GM23338 (cell line): ENCODE measurements at regions not wholly inside any gene's neighbourhood (a gene's known extent, or its start where the extent isn't known, plus 50 kb on each side); places are given as distances from the start of the nearest gene placed in this dataset.

ENCODE experiments used
- ATAC-seq: fragments of 200-7000 bp; cut with Tn5 transposase; 3 replicates; pipeline ENCODE4 v1.9.1; 2020
- DNase-seq: peaks from one replicate; pipeline ENCODE4 v3.0.0-alpha.2; 2015; ENCODE audit warnings: low spot score
- H2AFZ ChIP-seq: fragments of 200-600 bp; sonication (generic); 2 replicates; pipeline ENCODE4 v1.8.0; 2016; ENCODE audit warnings: antibody characterized with exemption, mild to moderate bottlenecking, moderate library complexity
- H3F3A ChIP-seq: fragments of 200-600 bp; sonication (generic); replicated peaks from 2 replicates; pipeline ENCODE4 v1.8.0; 2017; ENCODE audit warnings: antibody characterized with exemption, mixed run types, low read depth
- H3K27ac ChIP-seq: fragments of 200-600 bp; sonication (generic); 2 replicates; pipeline ENCODE4 v1.6.1; 2016; ENCODE audit warnings: low read depth
- H3K27me3 ChIP-seq: fragments of 200-600 bp; sonication (generic); 2 replicates; pipeline ENCODE4 v1.8.0; 2016; ENCODE audit warnings: mild to moderate bottlenecking, mixed run types, moderate library complexity; ENCODE audit not compliant: insufficient read depth
- H3K36me3 ChIP-seq: fragments of 200-600 bp; sonication (generic); 2 replicates; pipeline ENCODE4 v1.8.0; 2016; ENCODE audit warnings: mild to moderate bottlenecking; ENCODE audit not compliant: insufficient read depth
- H3K4me1 ChIP-seq: fragments of 200-600 bp; sonication (generic); 2 replicates; pipeline ENCODE4 v1.8.0; 2016; ENCODE audit warnings: mild to moderate bottlenecking, moderate library complexity; ENCODE audit not compliant: insufficient read depth
- H3K4me2 ChIP-seq: fragments of 200-600 bp; sonication (generic); 2 replicates; pipeline ENCODE4 v1.7.1; 2017; ENCODE audit warnings: mixed run types
- H3K4me3 ChIP-seq: fragments of 200-600 bp; sonication (generic); 2 replicates; pipeline ENCODE4 v1.6.1; 2016; ENCODE audit warnings: mixed run types
- H3K79me2 ChIP-seq: fragments of 200-600 bp; sonication (generic); replicated peaks from 2 replicates; pipeline ENCODE4 v1.8.0; 2017; ENCODE audit warnings: mild to moderate bottlenecking; ENCODE audit not compliant: insufficient read depth
- H3K9me2 ChIP-seq: fragments of 200-600 bp; sonication (generic); 2 replicates; pipeline ENCODE4 v1.8.0; 2017; ENCODE audit not compliant: insufficient read depth
- H4K20me1 ChIP-seq: fragments of 200-600 bp; sonication (generic); replicated peaks from 2 replicates; pipeline ENCODE4 v1.8.0; 2017; ENCODE audit warnings: mild to moderate bottlenecking; ENCODE audit not compliant: insufficient read depth
- H3K27ac Mint-ChIP-seq: 2 replicates; pipeline ENCODE4 v1.8.0; 2020; ENCODE audit warnings: inconsistent platforms, mild to moderate bottlenecking, moderate library complexity, mixed read lengths
- H3K27me3 Mint-ChIP-seq: 3 replicates; pipeline ENCODE4 v1.8.0; 2022; ENCODE audit warnings: low read depth, mild to moderate bottlenecking, moderate library complexity, mixed read lengths, inconsistent platforms; ENCODE audit not compliant: insufficient read depth, poor library complexity
- H3K36me3 Mint-ChIP-seq: 3 replicates; pipeline ENCODE4 v1.8.0; 2021; ENCODE audit warnings: low read depth, mild to moderate bottlenecking, inconsistent platforms, moderate library complexity, mixed read lengths
- H3K4me1 Mint-ChIP-seq: 3 replicates; pipeline ENCODE4 v1.8.0; 2020; ENCODE audit warnings: mild to moderate bottlenecking, inconsistent platforms, mixed read lengths
- H3K4me3 Mint-ChIP-seq: 3 replicates; pipeline ENCODE4 v1.8.0; 2021; ENCODE audit warnings: moderate library complexity, mild to moderate bottlenecking, inconsistent platforms, mixed read lengths
- H3K9me3 Mint-ChIP-seq: 3 replicates; pipeline ENCODE4 v1.8.0; 2020; ENCODE audit warnings: moderate library complexity, mild to moderate bottlenecking, inconsistent platforms, mixed read lengths
- CREB1 ChIP-seq: fragments of 250-450 bp; sonication (Bioruptor Pico); IDR thresholded peaks from 2 replicates; pipeline ENCODE4 v1.5.0; 2020; ENCODE audit warnings: low read depth, mild to moderate bottlenecking, moderate library complexity
- CTCF ChIP-seq, 2 experiments: fragments of 200-600 bp in 1 of 2; sonication (generic) in 1 of 2; conservative IDR thresholded peaks; 2 replicates each; pipeline versions ENCODE4 v1.5.1 to v1.6.1; 2016 to 2017; ENCODE audit warnings: antibody characterized with exemption in 2 of 2, low read depth in 2 of 2, mild to moderate bottlenecking in 2 of 2, moderate library complexity in 1 of 2
- ETS1 ChIP-seq: IDR thresholded peaks from 2 replicates; pipeline ENCODE4 v1.6.1; 2016; ENCODE audit warnings: antibody characterized with exemption
- EZH2 ChIP-seq: fragments of 200-600 bp; sonication (generic); IDR thresholded peaks from one replicate; pipeline ENCODE4 v1.8.0; 2017; ENCODE audit warnings: antibody characterized with exemption, mild to moderate bottlenecking, low read depth; ENCODE audit not compliant: unreplicated experiment
- EZH2phosphoT487 ChIP-seq: fragments of 200-600 bp; sonication (generic); IDR thresholded peaks from one replicate; pipeline ENCODE4 v1.8.1; 2018; ENCODE audit warnings: antibody characterized with exemption; ENCODE audit not compliant: unreplicated experiment
- JUNB ChIP-seq: IDR thresholded peaks from one replicate; pipeline ENCODE4 v1.6.1; 2016; ENCODE audit warnings: antibody characterized with exemption; ENCODE audit not compliant: unreplicated experiment
- NANOG ChIP-seq: IDR thresholded peaks from 2 replicates; pipeline ENCODE4 v1.6.1; 2016; ENCODE audit warnings: antibody characterized with exemption, borderline replicate concordance
- POLR2AphosphoS5 ChIP-seq: IDR thresholded peaks from 2 replicates; pipeline ENCODE4 v1.6.1; 2016; ENCODE audit warnings: antibody characterized with exemption, low read depth
- REST ChIP-seq: IDR thresholded peaks from one replicate; pipeline ENCODE4 v1.6.1; 2018; ENCODE audit warnings: antibody characterized with exemption; ENCODE audit not compliant: unreplicated experiment
- STAT1 ChIP-seq: IDR thresholded peaks from one replicate; pipeline ENCODE4 v1.6.1; 2016; ENCODE audit warnings: antibody characterized with exemption; ENCODE audit not compliant: unreplicated experiment
- ZNF114 ChIP-seq: fragments of 250-450 bp; sonication (Bioruptor Pico); IDR thresholded peaks from 2 replicates; pipeline ENCODE4 v1.5.0; 2020; ENCODE audit warnings: mild to moderate bottlenecking, moderate library complexity
- ZNF331 ChIP-seq: fragments of 250-450 bp; sonication (Bioruptor Pico); IDR thresholded peaks from 2 replicates; pipeline ENCODE4 v1.5.0; 2020; ENCODE audit warnings: low read depth, mild to moderate bottlenecking, moderate library complexity
- ZNF462 ChIP-seq: fragments of 250-450 bp; sonication (Bioruptor Pico); IDR thresholded peaks from 2 replicates; pipeline ENCODE4 v1.5.0; 2020; ENCODE audit warnings: mild to moderate bottlenecking, moderate library complexity

GRCh38 chr5:152527358-152528052, 122.4 kb upstream of the NMUR2 start:
- Histone ChIP-seq H3F3A (no peaks in the 10 kb centered on the region), H3K79me2 (no peaks in the 10 kb centered on the region), H3K4me2 (no peak overlapping the region), H4K20me1 (no peaks in the 10 kb centered on the region), H3K27me3 (no peaks in the 10 kb centered on the region), H3K9me2 (no peaks in the 10 kb centered on the region), H3K4me1 (peaks cover 21% of the 10 kb centered on the region), H2AFZ (no peak overlapping the region), H3K36me3 (no peaks in the 10 kb centered on the region), H3K4me3 (no peak overlapping the region), H3K27ac (no peak overlapping the region)
- DNase-seq (no peak), ATAC-seq (no peak)
- TF ChIP-seq EZH2phosphoT487 (no peak), ETS1 (no peak), POLR2AphosphoS5 (no peak), JUNB (no peak), EZH2 (no peak), STAT1 (no peak), ZNF462 (CRISPR knock-in tag) (no peak), ZNF331 (CRISPR knock-in tag) (no peak), ZNF114 (CRISPR knock-in tag) (no peak), CREB1 (no peak), CTCF (conservative IDR thresholded peaks at IDR 0.05; ENCODE audit: low read depth in 2 of 2) (no peak), REST (no peak), NANOG (no peak)
- Mint-ChIP-seq H3K27me3 (no peaks in the 10 kb centered on the region), H3K36me3 (no peaks in the 10 kb centered on the region), H3K4me3 (no peak overlapping the region), H3K27ac (no peak overlapping the region), H3K9me3 (no peaks in the 10 kb centered on the region), H3K4me1 (peaks cover 21% of the 10 kb centered on the region)
